ENCODE measurements at regions not wholly inside any gene's neighbourhood (a gene's known extent, or its start where the extent isn't known, plus 50 kb on each side); places are given as distances from the start of the nearest gene placed in this dataset.

DNA sequence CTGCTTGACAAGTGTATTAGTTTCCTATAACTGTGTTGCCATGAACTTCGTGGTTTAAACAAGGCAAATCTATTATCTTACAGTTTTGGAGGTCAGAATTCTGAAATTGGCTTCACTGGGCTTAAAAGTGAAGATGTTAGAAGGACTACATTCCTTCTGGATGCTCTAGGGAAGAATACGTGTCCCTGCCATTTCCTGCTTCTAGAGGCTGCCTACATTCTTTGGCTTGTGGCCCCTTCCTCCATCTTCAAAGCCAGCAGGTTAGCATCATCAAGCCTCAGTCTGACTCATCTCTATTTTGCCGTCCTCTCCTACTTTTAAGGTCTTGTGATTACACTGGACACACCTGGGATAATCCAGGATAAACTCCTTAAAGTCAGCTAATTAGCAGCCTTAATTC, 327.7 kb downstream of the SATB1 start:
- TF ChIP-seq CREB1 (CRISPR knock-in tag; IDR thresholded peaks at IDR 0.05; ENCODE audit: low read depth) (no peak), ZNF114 (CRISPR knock-in tag; IDR thresholded peaks at IDR 0.05) (no peak), EZH2 (IDR thresholded peaks at IDR 0.05; ENCODE audit: low read depth, unreplicated experiment) (no peak), ZNF331 (CRISPR knock-in tag; IDR thresholded peaks at IDR 0.05; ENCODE audit: low read depth) (no peak), POLR2AphosphoS5 (IDR thresholded peaks at IDR 0.05; ENCODE audit: low read depth) (no peak), EZH2phosphoT487 (IDR thresholded peaks at IDR 0.05; ENCODE audit: unreplicated experiment) (no peak), JUNB (IDR thresholded peaks at IDR 0.05; ENCODE audit: unreplicated experiment) (no peak), STAT1 (IDR thresholded peaks at IDR 0.05; ENCODE audit: unreplicated experiment) (no peak), NANOG (IDR thresholded peaks at IDR 0.05; ENCODE audit: borderline replicate concordance) (no peak)
- TF ChIP-seq, protein P1, sequence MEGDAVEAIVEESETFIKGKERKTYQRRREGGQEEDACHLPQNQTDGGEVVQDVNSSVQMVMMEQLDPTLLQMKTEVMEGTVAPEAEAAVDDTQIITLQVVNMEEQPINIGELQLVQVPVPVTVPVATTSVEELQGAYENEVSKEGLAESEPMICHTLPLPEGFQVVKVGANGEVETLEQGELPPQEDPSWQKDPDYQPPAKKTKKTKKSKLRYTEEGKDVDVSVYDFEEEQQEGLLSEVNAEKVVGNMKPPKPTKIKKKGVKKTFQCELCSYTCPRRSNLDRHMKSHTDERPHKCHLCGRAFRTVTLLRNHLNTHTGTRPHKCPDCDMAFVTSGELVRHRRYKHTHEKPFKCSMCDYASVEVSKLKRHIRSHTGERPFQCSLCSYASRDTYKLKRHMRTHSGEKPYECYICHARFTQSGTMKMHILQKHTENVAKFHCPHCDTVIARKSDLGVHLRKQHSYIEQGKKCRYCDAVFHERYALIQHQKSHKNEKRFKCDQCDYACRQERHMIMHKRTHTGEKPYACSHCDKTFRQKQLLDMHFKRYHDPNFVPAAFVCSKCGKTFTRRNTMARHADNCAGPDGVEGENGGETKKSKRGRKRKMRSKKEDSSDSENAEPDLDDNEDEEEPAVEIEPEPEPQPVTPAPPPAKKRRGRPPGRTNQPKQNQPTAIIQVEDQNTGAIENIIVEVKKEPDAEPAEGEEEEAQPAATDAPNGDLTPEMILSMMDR (conservative IDR thresholded peaks at IDR 0.05; ENCODE audit: low read depth in 2 of 2) = no peak
- TF ChIP-seq, protein P2, sequence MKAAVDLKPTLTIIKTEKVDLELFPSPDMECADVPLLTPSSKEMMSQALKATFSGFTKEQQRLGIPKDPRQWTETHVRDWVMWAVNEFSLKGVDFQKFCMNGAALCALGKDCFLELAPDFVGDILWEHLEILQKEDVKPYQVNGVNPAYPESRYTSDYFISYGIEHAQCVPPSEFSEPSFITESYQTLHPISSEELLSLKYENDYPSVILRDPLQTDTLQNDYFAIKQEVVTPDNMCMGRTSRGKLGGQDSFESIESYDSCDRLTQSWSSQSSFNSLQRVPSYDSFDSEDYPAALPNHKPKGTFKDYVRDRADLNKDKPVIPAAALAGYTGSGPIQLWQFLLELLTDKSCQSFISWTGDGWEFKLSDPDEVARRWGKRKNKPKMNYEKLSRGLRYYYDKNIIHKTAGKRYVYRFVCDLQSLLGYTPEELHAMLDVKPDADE (IDR thresholded peaks at IDR 0.05) = no peak
- TF ChIP-seq, protein P3, sequence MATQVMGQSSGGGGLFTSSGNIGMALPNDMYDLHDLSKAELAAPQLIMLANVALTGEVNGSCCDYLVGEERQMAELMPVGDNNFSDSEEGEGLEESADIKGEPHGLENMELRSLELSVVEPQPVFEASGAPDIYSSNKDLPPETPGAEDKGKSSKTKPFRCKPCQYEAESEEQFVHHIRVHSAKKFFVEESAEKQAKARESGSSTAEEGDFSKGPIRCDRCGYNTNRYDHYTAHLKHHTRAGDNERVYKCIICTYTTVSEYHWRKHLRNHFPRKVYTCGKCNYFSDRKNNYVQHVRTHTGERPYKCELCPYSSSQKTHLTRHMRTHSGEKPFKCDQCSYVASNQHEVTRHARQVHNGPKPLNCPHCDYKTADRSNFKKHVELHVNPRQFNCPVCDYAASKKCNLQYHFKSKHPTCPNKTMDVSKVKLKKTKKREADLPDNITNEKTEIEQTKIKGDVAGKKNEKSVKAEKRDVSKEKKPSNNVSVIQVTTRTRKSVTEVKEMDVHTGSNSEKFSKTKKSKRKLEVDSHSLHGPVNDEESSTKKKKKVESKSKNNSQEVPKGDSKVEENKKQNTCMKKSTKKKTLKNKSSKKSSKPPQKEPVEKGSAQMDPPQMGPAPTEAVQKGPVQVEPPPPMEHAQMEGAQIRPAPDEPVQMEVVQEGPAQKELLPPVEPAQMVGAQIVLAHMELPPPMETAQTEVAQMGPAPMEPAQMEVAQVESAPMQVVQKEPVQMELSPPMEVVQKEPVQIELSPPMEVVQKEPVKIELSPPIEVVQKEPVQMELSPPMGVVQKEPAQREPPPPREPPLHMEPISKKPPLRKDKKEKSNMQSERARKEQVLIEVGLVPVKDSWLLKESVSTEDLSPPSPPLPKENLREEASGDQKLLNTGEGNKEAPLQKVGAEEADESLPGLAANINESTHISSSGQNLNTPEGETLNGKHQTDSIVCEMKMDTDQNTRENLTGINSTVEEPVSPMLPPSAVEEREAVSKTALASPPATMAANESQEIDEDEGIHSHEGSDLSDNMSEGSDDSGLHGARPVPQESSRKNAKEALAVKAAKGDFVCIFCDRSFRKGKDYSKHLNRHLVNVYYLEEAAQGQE (IDR thresholded peaks at IDR 0.05; ENCODE audit: unreplicated experiment) = no peak
- TF ChIP-seq, protein P4, sequence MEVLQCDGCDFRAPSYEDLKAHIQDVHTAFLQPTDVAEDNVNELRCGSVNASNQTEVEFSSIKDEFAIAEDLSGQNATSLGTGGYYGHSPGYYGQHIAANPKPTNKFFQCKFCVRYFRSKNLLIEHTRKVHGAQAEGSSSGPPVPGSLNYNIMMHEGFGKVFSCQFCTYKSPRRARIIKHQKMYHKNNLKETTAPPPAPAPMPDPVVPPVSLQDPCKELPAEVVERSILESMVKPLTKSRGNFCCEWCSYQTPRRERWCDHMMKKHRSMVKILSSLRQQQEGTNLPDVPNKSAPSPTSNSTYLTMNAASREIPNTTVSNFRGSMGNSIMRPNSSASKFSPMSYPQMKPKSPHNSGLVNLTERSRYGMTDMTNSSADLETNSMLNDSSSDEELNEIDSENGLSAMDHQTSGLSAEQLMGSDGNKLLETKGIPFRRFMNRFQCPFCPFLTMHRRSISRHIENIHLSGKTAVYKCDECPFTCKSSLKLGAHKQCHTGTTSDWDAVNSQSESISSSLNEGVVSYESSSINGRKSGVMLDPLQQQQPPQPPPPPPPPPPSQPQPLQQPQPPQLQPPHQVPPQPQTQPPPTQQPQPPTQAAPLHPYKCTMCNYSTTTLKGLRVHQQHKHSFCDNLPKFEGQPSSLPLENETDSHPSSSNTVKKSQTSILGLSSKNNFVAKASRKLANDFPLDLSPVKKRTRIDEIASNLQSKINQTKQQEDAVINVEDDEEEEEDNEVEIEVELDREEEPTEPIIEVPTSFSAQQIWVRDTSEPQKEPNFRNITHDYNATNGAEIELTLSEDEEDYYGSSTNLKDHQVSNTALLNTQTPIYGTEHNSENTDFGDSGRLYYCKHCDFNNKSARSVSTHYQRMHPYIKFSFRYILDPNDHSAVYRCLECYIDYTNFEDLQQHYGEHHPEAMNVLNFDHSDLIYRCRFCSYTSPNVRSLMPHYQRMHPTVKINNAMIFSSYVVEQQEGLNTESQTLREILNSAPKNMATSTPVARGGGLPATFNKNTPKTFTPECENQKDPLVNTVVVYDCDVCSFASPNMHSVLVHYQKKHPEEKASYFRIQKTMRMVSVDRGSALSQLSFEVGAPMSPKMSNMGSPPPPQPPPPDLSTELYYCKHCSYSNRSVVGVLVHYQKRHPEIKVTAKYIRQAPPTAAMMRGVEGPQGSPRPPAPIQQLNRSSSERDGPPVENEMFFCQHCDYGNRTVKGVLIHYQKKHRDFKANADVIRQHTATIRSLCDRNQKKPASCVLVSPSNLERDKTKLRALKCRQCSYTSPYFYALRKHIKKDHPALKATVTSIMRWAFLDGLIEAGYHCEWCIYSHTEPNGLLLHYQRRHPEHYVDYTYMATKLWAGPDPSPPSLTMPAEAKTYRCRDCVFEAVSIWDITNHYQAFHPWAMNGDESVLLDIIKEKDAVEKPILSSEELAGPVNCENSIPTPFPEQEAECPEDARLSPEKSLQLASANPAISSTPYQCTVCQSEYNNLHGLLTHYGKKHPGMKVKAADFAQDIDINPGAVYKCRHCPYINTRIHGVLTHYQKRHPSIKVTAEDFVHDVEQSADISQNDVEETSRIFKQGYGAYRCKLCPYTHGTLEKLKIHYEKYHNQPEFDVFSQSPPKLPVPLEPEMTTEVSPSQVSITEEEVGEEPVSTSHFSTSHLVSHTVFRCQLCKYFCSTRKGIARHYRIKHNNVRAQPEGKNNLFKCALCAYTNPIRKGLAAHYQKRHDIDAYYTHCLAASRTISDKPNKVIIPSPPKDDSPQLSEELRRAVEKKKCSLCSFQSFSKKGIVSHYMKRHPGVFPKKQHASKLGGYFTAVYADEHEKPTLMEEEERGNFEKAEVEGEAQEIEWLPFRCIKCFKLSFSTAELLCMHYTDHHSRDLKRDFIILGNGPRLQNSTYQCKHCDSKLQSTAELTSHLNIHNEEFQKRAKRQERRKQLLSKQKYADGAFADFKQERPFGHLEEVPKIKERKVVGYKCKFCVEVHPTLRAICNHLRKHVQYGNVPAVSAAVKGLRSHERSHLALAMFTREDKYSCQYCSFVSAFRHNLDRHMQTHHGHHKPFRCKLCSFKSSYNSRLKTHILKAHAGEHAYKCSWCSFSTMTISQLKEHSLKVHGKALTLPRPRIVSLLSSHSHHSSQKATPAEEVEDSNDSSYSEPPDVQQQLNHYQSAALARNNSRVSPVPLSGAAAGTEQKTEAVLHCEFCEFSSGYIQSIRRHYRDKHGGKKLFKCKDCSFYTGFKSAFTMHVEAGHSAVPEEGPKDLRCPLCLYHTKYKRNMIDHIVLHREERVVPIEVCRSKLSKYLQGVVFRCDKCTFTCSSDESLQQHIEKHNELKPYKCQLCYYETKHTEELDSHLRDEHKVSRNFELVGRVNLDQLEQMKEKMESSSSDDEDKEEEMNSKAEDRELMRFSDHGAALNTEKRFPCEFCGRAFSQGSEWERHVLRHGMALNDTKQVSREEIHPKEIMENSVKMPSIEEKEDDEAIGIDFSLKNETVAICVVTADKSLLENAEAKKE (CRISPR knock-in tag; IDR thresholded peaks at IDR 0.05) = no peak
- peaks cover 6% of the 10 kb centered on the region; the same call in 2 of the 3 replicates for H3K4me1 Mint-ChIP-seq
- Histone ChIP-seq H3F3A (replicated peaks; ENCODE audit: low read depth) (no peaks in the 10 kb centered on the region), H3K79me2 (replicated peaks; ENCODE audit: insufficient read depth) (no peaks in the 10 kb centered on the region), H3K36me3 (ENCODE audit: insufficient read depth) (no peaks in the 10 kb centered on the region), H3K9me2 (ENCODE audit: insufficient read depth) (peaks cover 6% of the 10 kb centered on the region), H3K4me3 (no peak overlapping the region), H3K4me2 (no peak overlapping the region), H4K20me1 (replicated peaks; ENCODE audit: insufficient read depth) (no peaks in the 10 kb centered on the region), H3K27me3 (ENCODE audit: insufficient read depth) (no peaks in the 10 kb centered on the region), H3K4me1 (ENCODE audit: insufficient read depth) (peaks cover 9% of the 10 kb centered on the region; the same call in 1 of the 2 replicates), H2AFZ (no peak overlapping the region), H3K27ac (ENCODE audit: low read depth) (no peak overlapping the region)
- no peak for ATAC-seq
- H3K9me3 Mint-ChIP-seq = peaks cover 12% of the 10 kb centered on the region; the same call in 2 of the 3 replicates
- no peak for DNase-seq (ENCODE audit: low spot score)
- H3K36me3 Mint-ChIP-seq (ENCODE audit: low read depth) = peaks cover 7% of the 10 kb centered on the region; the same call in 2 of the 3 replicates
- no peak overlapping the region for H3K4me3 Mint-ChIP-seq
- H3K27me3 Mint-ChIP-seq (ENCODE audit: insufficient read depth, low read depth, poor library complexity) = no peaks in the 10 kb centered on the region
- no peak overlapping the region for H3K27ac Mint-ChIP-seq
